Glutamatergic neuron (in vitro differentiated cells): ENCODE measurements at regions not wholly inside any gene's neighbourhood (a gene's known extent, or its start where the extent isn't known, plus 50 kb on each side); places are given as distances from the start of the nearest gene placed in this dataset.

Experiments
- DNase-seq: peaks from one replicate; pipeline ENCODE4 v3.0.0; 2022
- H3K27ac Mint-ChIP-seq: one replicate; pipeline ENCODE4 v1.8.0; 2020; ENCODE audit warnings: mild to moderate bottlenecking, mixed read lengths, inconsistent platforms; ENCODE audit not compliant: unreplicated experiment
- H3K27me3 Mint-ChIP-seq: one replicate; pipeline ENCODE4 v1.8.0; 2020; ENCODE audit warnings: mild to moderate bottlenecking, moderate library complexity, mixed read lengths, inconsistent platforms; ENCODE audit not compliant: unreplicated experiment
- H3K36me3 Mint-ChIP-seq: one replicate; pipeline ENCODE4 v1.8.0; 2020; ENCODE audit warnings: mild to moderate bottlenecking, mixed read lengths, inconsistent platforms; ENCODE audit not compliant: unreplicated experiment
- H3K4me1 Mint-ChIP-seq: one replicate; pipeline ENCODE4 v1.8.0; 2020; ENCODE audit warnings: mild to moderate bottlenecking, low read depth, mixed read lengths, inconsistent platforms; ENCODE audit not compliant: unreplicated experiment
- H3K4me3 Mint-ChIP-seq: one replicate; pipeline ENCODE4 v1.8.0; 2020; ENCODE audit warnings: mild to moderate bottlenecking, mixed read lengths, inconsistent platforms; ENCODE audit not compliant: unreplicated experiment
- H3K9me3 Mint-ChIP-seq: one replicate; pipeline ENCODE4 v1.8.0; 2020; ENCODE audit warnings: mild to moderate bottlenecking, moderate library complexity, mixed read lengths, inconsistent platforms; ENCODE audit not compliant: unreplicated experiment
- TF ChIP-seq, protein P1 (sequence below): fragments of 200-600 bp; sonication (generic); IDR thresholded peaks from one replicate; pipeline ENCODE4 v1.5.0; 2021; ENCODE audit not compliant: partially characterized antibody, unreplicated experiment

DNA sequence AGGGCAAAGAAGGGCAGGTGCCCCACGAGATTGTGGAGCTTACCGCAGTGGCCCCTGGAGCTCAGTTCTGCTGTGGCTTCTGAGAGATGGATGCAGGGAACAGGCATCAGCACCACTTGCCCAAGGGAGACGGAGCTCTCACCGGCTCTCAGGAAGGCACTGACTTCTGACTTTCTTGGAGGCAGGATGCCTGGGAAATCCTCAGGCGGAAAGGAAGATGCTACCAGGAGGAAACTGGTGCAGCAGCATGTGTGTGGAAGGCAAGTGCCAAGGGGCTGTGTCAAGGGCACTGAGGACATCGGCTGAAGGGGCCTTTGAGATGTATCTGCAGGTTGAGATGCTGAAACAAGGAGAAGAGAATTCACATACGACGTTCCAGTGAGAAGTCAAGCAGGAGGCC, 64.0 kb downstream of the FOXA2 start:
- no peak for DNase-seq
- Mint-ChIP-seq H3K4me3 (no peak overlapping the region), H3K4me1 (no peaks in the 10 kb centered on the region), H3K27ac (no peak overlapping the region), H3K9me3 (no peaks in the 10 kb centered on the region), H3K27me3 (peaks cover 2% of the 10 kb centered on the region), H3K36me3 (no peaks in the 10 kb centered on the region)
- TF ChIP-seq, protein P1, sequence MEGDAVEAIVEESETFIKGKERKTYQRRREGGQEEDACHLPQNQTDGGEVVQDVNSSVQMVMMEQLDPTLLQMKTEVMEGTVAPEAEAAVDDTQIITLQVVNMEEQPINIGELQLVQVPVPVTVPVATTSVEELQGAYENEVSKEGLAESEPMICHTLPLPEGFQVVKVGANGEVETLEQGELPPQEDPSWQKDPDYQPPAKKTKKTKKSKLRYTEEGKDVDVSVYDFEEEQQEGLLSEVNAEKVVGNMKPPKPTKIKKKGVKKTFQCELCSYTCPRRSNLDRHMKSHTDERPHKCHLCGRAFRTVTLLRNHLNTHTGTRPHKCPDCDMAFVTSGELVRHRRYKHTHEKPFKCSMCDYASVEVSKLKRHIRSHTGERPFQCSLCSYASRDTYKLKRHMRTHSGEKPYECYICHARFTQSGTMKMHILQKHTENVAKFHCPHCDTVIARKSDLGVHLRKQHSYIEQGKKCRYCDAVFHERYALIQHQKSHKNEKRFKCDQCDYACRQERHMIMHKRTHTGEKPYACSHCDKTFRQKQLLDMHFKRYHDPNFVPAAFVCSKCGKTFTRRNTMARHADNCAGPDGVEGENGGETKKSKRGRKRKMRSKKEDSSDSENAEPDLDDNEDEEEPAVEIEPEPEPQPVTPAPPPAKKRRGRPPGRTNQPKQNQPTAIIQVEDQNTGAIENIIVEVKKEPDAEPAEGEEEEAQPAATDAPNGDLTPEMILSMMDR = no peak

GRCh38 chr20:22515264-22515663, 69.1 kb downstream of the FOXA2 start:
- H3K4me3 Mint-ChIP-seq = no peak overlapping the region
- H3K27me3 Mint-ChIP-seq = peaks cover 2% of the 10 kb centered on the region
- H3K36me3 Mint-ChIP-seq = no peaks in the 10 kb centered on the region
- peaks cover 2% of the 10 kb centered on the region for H3K9me3 Mint-ChIP-seq
- H3K4me1 Mint-ChIP-seq = no peaks in the 10 kb centered on the region
- H3K27ac Mint-ChIP-seq = no peak overlapping the region
- TF ChIP-seq, protein P1 = no peak
- DNase-seq = no peak

GRCh38 chr20:22513574-22513973, 70.8 kb downstream of the FOXA2 start:
- no peaks in the 10 kb centered on the region for H3K36me3 Mint-ChIP-seq
- H3K9me3 Mint-ChIP-seq = peaks cover 2% of the 10 kb centered on the region
- TF ChIP-seq, protein P1 = no peak
- H3K4me1 Mint-ChIP-seq = no peaks in the 10 kb centered on the region
- peaks cover 3% of the 10 kb centered on the region for H3K27me3 Mint-ChIP-seq
- H3K27ac Mint-ChIP-seq = no peak overlapping the region
- DNase-seq = no peak
- H3K4me3 Mint-ChIP-seq = no peak overlapping the region

DNA sequence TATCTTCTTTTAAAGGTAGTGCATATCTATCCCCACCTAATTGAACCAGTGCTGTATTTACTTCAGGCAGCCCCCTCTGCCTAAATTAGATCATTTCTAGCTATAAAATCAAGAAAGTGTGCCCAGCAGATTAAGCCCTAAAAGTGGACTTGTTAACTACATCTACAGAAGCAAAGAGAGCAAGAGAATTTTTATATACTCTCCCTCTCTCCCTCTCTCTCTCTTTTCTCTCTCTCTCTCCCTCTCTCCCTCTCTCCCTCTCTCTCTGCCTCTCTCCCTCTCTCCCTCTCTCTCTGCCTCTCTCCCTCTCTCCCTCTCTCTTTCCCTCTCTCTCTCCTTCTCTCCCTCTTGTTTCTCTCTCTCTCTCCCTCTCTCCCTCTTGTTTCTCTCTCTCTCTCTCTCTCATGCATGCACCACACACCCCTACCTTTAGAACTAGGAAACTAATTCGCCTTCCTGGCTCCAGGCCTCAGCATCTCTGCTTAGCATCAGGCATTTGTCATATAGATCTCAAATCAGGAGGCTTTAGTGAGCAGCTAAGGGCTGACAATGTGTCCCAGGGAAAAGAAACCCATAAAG, 71.4 kb downstream of the FOXA2 start:
- TF ChIP-seq, protein P1 = no peak
- H3K27me3 Mint-ChIP-seq = peaks cover 4% of the 10 kb centered on the region
- no peak overlapping the region for H3K4me3 Mint-ChIP-seq
- peaks cover 2% of the 10 kb centered on the region for H3K9me3 Mint-ChIP-seq
- no peaks in the 10 kb centered on the region for H3K36me3 Mint-ChIP-seq
- no peak overlapping the region for H3K27ac Mint-ChIP-seq
- H3K4me1 Mint-ChIP-seq = no peaks in the 10 kb centered on the region
- no peak for DNase-seq

- H3K27ac Mint-ChIP-seq = no peak overlapping the region
- peaks cover 4% of the 10 kb centered on the region for H3K27me3 Mint-ChIP-seq
- H3K4me1 Mint-ChIP-seq = no peaks in the 10 kb centered on the region
- peaks cover 2% of the 10 kb centered on the region for H3K9me3 Mint-ChIP-seq
- no peak overlapping the region for H3K4me3 Mint-ChIP-seq
- DNase-seq = no peak
- TF ChIP-seq, protein P1 = no peak
- H3K36me3 Mint-ChIP-seq = no peaks in the 10 kb centered on the region
Measured at GRCh38 chr20:22511943-22512910, 72.1 kb downstream of the FOXA2 start.
